ENCODE measurements at regions not wholly inside any gene's neighbourhood (a gene's known extent, or its start where the extent isn't known, plus 50 kb on each side); places are given as distances from the start of the nearest gene placed in this dataset.

GRCh38 chr13:104592545-104593250 is 1526.5 kb upstream of the SLC10A2 start:
- no peak for TF ChIP-seq CTCF (conservative IDR thresholded peaks at IDR 0.05 in 1 of 2, IDR thresholded peaks at IDR 0.05 in 1 of 2; ENCODE audit: low read depth in 1 of 2, low read length in 2 of 2)
- TF ChIP-seq EZH2 (IDR thresholded peaks at IDR 0.05; ENCODE audit: low read length, missing control alignments) = no peak
